Skin of body (tissue), 1 donor: ENCODE measurements at regions not wholly inside any gene's neighbourhood (a gene's known extent, or its start where the extent isn't known, plus 50 kb on each side); places are given as distances from the start of the nearest gene placed in this dataset.

Experiments used
- DNase-seq: peaks from one replicate; lab custom pipeline; 2025; lab: John Stamatoyannopoulos, UW

GRCh38 chr10:3016016-3016415, 51.3 kb upstream of the PFKP start:
- DNase-seq = no peak

- no peak for DNase-seq
Measured at GRCh38 chr10:3014968-3015367, 52.4 kb upstream of the PFKP start.

- DNase-seq = no peak
Measured at GRCh38 chr10:3012223-3012622, 55.1 kb upstream of the PFKP start.

DNA sequence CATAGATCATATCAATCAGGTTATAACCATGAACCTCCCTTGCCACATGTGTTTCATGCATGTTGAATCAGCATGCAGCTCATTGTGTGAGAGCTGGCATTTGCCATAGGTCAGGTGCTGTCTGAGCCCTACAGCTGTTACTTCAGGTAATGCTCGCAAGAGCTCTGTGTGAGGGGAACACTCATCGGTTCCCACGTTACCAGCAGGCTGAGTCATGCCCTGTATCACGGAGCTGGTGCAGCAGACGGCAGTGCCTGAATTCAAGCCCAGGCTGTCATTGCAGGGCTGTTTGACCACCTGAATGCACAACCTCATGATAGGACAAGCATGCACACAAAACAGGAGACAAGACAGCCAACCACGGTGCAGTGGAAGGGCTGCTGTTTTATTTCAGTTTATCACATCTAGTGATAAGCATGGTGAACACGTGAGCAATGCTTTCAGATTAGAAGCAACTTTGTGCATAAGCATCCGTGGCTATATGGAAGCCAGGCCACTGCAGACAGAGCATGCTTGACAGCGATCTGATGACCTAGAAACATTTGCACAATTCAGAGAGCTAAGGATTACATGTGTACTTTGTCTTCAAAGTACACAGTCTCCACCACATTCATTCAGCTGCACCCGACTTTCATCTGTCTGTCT, 56.4 kb upstream of the PFKP start:
- no peak for DNase-seq

GRCh38 chr10:3010334-3010733, 57.0 kb upstream of the PFKP start:
- DNase-seq = no peak

- DNase-seq = no peak
Measured at GRCh38 chr10:3009341-3009740, 58.0 kb upstream of the PFKP start.

GRCh38 chr10:3008518-3009195, 58.7 kb upstream of the PFKP start:
- no peak for DNase-seq

DNA sequence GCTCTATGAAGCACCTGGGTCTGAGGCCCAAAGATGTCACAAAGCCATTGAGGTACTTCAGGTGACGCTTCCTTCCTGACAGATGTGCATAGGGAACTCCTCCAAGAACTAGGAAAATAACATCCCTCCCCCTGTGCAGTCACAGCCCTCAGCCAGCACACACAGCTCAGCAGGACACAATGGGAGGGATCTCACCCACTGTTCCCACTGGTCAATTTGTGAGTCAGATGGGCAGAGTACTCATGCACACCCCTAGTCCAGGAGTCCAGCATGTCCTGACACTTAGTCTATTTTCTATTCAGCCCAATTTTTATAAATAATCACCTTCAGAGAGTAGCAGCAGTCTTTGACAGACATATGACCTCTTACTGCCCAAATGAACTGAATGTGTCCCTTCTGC, 60.7 kb upstream of the PFKP start:
- no peak for DNase-seq

- no peak for DNase-seq
Measured at GRCh38 chr10:3006093-3006492, 61.3 kb upstream of the PFKP start.

DNA sequence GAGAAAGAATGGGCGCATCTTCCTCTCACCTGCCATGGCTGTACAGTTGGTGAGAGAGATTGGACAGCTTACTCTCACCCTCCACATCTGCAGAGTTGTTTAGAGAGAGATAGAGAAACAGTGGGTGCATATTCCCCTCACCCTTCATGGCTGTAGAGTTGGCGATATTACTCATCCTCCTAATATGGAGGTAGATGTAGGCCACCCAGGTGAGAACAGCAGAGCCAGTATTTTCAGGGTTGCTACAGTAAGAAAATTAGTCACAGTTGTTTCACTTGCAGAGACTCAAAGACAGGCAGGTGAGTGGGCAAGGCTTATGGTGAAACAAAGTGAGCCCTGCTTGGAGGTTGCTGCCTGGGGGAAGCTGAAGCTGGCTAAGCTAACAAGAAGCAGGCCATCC, 65.0 kb upstream of the PFKP start:
- no peak for DNase-seq

DNA sequence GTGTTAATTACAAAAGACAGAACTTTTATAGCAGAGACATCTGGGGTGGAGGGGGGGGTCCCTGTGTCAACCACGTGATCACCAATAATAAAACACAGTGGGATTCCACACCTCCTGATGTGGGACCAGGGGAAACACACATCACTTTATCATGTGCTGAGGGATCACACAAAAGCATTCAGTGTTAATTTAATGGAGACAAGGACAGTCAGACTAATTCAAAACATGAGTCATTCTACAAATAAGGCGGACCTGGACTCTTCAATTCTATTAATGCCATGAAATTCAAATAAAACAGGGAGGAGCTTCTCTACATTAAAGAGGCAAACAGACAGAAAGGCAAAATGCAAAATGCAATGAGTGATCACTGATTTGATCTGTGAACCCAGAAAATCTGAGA, 67.3 kb upstream of the PFKP start:
- no peak for DNase-seq

- DNase-seq = peak; percentile 52
Measured at GRCh38 chr10:2994221-2994961, 73.0 kb upstream of the PFKP start.

- no peak for DNase-seq
Measured at GRCh38 chr10:2993636-2994035, 73.7 kb upstream of the PFKP start.

GRCh38 chr10:2992401-2993198, 74.7 kb upstream of the PFKP start:
- no peak for DNase-seq

- DNase-seq = no peak
Measured at GRCh38 chr10:2990764-2991163, 76.6 kb upstream of the PFKP start.

GRCh38 chr10:2989292-2989947, 77.9 kb upstream of the PFKP start:
- DNase-seq = no peak

DNA sequence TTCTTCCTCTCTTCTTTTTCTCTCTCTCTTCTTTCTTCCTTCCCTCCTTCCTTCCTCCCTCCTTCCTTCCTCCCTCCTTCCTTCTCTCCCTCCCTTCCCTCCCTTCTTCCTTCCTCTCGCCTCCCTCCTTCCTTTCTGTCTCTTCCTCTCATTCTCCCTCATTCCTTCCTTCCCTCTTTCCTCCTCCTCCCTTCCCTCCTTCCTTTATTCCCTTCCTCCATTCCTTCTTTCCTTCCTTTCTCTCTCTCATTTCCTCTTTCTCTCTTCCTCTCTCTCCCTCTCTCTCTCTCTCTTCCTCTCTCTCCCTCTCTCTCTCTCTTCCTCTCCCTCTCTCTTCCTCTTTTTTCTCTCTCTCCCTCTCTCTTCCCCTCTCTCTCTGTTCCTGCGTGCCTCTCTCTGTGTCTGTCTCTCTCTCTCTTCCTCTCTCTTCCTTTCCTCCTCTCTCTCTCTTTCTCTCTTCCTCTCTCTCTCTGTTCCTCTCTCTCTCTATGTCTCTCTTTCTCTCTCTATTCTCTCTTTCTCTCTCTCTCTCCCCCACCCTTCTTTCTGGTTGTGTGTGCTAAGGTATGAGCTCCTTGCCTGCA, 80.1 kb upstream of the PFKP start:
- DNase-seq = no peak

GRCh38 chr10:2986391-2986801, 81.0 kb upstream of the PFKP start:
- no peak for DNase-seq

GRCh38 chr10:2985729-2986232, 81.6 kb upstream of the PFKP start:
- DNase-seq = no peak

- no peak for DNase-seq
Measured at GRCh38 chr10:2984682-2985081, 82.7 kb upstream of the PFKP start.

DNA sequence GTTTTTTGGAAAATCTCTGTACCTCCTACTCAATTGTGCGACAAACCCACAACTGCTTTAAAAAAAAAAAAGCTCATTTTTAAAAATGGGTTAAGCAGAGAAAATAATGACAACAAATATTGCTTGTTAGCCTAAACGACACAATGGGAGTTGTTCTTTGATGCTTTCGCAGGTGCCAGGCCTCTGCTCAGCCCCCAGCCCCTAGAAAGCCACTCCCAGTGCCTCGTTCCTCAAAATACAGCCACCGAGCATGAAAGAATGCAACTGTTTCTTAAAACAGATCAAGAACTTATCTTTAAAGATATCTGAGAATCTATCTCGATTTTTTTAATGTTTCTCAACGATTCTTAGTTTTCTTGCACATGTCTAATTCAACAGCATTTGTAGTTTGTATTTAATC, 85.2 kb upstream of the PFKP start:
- no peak for DNase-seq
